ENCODE measurements at regions not wholly inside any gene's neighbourhood (a gene's known extent, or its start where the extent isn't known, plus 50 kb on each side); places are given as distances from the start of the nearest gene placed in this dataset.

DNA sequence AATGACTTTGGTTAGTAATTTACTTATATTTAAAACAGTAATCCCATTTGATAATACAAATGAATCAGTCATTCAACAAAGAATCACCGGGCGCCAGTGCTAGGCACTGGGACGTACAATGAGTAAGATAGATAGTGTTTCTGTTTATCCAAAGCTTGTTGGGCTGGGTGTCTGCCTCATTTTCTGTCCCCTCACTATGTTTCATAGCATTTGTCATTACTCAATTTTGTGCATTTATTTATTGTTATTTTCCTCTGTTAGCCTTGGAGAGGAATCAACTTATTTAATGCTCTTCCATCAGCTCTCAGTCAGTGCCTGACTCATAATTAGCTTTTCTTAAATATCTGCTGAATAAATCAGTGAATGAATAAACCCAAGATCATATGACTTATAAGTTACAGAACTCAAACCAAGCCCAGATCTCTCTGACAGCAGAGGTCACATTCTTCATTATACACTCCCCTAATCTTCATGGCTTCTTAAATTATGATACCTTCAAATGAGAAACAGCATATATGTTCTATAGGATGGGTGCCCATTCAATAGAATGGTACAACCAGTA, 86.2 kb downstream of the TSPAN8 start:
- intact Hi-C loops (cut with DNase I), result no loop called here
- ATAC-seq, result no peak
- no peak for DNase-seq (ENCODE audit: low spot score)

DNA sequence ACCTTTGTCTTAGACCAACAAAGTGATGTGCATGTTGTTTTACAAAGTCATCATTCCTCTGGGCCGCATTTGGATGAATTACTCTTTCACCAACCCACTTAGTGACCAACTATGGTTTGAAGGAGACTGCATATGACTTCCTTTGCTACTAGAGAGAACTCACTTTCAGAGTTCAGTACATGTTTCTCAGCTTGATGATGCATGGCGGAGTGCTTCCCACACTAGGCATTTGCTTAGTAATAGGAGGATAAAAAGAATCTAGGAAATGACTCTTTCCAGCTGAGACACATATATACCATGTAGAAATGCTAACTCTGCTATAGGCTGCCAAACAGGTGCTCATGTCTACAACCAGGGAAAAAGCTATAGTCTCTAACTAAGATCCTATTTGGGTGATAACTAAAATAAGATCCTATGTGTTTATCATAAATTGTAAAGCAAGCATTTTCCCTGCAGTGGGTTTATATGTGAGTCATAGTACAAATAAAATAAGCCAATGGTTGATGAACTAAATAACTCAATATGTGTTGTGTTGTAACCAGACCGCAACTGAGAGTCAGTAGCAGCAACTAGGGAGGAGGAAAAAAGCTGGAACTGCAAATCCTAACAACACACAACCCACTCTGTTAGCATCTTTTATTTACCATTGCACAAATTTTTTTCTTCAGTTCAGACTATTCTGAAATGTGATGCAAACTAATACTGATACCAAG, 87.2 kb downstream of the TSPAN8 start:
- ATAC-seq, result no peak
- DNase-seq (ENCODE audit: low spot score), result no peak
- intact Hi-C loops (cut with DNase I), result no loop called here

DNA sequence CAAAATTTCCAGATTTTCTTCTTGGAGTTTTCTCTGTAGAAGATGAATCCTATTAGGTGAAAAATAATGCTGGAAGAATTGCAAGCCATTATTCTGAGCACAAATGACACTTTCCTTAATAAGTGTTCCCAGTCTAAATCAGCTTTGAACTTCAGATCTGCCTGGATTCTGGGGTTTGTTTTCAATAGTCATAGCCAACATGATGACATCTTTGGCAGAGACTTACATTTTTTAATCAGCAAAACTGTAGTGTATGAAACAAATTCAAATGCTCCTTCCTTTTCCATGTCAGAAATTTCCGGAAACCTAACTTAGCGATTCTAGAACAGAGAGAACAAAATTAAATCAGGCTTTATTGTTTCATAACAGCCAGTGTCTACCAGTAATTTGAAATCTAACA, 88.5 kb downstream of the TSPAN8 start:
- DNase-seq (ENCODE audit: low spot score) (no peak), ATAC-seq (no peak)
- intact Hi-C loops (cut with DNase I), result no loop called here

DNA sequence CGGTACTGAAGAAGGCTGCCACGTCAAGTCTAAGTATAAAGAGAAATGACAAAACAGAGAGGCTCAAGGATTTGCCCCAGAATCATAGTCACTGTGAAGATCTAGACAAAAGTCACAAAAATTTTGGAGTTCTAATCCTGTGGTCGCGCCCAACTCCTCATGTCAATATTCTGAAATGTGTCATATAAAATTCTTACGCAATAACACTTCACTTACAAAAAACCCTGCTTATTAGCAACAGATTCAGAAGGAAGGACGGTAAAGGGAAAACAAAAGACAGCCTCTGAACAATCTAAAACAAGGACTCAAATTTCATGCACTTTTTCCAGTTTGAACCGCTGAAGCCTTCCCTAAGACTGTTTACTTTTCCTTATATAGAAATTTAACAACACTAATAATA, 94.7 kb downstream of the TSPAN8 start:
- DNase-seq (ENCODE audit: low spot score), result no peak
- intact Hi-C loops (cut with DNase I), result no loop called here
- no peak for ATAC-seq

DNA sequence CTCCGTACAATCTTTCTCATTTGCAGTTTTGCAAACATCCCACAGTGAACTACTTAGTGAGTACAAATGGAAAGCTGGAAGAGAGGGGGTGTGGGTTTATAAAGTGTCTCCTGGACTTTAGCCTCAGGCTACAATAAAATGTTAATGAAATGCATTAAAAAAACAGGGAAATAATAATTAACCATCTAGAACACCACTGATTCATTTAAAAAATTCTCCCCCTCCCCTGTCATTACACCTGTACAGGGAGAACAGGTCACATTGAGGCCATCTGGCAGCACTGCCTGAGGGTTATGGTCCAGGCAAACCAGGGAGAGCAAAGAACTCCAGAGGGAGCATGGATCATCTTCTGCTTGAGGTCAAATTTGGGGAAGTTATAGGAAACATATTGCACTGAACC, 96.3 kb downstream of the TSPAN8 start:
- no peak for DNase-seq (ENCODE audit: low spot score)
- intact Hi-C loops (cut with DNase I), result no loop called here
- no peak for ATAC-seq

DNA sequence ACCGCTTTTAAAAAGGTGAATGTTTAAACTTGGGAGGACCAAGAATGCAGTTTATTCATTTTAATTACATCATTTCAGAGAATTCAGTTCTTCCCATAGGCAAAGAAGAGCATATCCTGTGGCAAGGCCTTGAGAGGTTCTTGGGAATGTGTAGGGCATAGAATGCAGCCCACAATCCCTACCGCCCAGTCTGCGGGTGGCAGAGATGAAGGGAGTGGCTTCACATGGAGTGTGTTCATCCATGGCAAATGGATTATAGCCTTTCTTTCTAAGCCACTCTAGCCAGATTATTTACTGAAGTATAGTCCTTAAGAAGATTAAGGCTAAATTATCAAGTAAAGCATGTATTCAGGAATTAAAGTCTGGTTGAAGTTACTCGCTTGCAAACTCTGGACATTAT, 97.4 kb downstream of the TSPAN8 start:
- intact Hi-C loops (cut with DNase I), result no loop called here
- DNase-seq (ENCODE audit: low spot score), result no peak
- no peak for ATAC-seq

DNA sequence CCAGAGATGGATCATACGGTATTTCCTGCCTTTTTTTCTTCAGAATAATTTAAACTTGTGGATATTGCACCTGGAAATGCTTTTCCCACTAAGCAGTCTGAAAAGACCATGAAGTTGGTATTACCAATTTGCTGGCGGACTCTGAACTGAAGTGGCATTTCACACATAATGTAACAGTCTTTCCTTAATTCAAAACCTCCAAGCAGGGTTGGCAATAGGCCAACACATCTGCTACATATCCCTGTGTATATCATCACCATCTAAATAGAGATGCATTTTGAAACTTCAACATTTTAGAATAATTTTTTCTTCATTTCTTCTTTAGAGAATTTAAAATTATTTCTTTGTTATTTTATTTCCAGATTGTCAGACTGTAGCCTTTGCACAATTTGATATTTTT, 100.5 kb downstream of the TSPAN8 start:
- no peak for ATAC-seq

DNA sequence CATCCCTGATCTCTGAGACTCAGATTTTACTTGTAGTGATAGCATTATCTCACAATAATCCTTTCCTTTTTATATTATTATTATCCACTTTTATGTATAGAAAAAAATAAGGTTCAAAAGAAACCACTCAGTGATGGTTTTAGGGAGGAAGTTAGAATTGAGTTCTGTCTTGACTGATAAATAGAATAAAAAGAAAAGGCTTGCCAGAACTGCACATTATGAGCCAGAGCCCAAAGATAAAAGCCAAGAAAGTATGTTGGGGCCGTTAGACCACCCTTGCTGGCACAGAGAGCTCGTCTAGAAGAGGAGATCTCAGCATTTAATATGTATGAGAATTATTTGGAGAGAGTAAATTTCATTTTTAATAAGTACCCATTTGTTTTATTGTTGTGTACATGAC, 103.2 kb downstream of the TSPAN8 start:
- no peak for DNase-seq (ENCODE audit: low spot score)
- intact Hi-C loops (cut with DNase I), result no loop called here
- ATAC-seq, result no peak

More for the DNA sequence above, 100.5 kb downstream of the TSPAN8 start:
- intact Hi-C loops (cut with DNase I), result no loop called here
- DNase-seq (ENCODE audit: low spot score), result no peak

DNA sequence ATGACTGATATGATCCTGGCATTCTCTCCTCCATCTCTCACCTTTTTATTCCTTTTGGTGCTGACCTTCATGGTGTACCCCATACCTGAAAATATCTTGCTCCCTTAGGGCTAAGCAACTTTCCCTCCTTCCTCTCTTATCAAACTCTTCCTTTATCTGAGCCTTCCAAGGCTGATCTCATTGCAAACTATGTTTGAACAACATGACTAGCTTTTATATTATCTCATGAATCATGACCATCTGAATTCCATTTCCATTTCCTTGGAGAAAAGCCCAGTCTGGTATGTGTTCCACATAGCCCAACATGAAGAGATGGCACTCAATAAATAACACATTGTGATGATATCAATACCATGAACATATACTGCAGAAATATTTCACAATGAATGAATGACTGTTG, 111.6 kb downstream of the TSPAN8 start:
- peak; percentile 7 for ATAC-seq
- DNase-seq (ENCODE audit: low spot score), result no peak
- intact Hi-C loops (cut with DNase I), result no loop called here

DNA sequence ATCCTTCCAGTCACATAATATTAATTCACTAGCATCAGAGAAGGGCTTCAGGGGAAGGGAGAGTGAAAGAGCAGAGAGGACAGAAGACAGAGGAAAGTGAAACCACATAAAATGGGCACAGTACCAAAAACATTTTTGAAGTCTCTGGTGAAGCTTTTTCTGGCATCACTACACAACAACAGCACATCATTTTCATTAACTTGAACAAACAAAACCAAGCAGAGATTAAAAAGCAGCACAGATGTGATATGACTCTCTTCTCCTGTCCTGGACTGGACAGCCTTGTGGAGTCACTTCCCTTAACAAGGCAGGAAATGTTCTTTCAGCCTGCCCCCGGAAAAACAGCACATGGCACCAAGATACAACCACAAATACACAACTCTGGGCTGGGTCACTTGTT, 112.0 kb downstream of the TSPAN8 start:
- ATAC-seq, result peak; percentile 91
- intact Hi-C loops (cut with DNase I), result no loop called here
- DNase-seq (ENCODE audit: low spot score), result no peak

DNA sequence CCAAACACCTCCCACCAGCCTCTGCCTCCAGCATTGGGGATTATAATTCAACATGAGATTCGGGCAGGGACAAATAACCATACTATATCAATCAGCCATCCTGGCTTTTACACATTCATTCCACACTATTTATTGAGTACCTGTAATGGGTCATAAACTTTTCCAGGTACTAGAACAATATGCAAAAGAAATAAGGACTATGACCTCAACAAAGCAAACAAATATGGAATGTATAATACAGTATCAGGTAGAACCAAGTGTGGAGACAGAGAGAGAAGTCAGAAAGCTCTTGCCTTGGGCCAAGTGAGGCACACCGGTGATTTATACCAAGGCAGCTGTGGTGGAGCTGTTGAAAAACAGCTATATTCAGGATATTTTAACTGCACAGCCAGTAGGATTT, 116.3 kb downstream of the TSPAN8 start:
- DNase-seq (ENCODE audit: low spot score) (no peak), ATAC-seq (no peak)
- intact Hi-C loops (cut with DNase I), result no loop called here

DNA sequence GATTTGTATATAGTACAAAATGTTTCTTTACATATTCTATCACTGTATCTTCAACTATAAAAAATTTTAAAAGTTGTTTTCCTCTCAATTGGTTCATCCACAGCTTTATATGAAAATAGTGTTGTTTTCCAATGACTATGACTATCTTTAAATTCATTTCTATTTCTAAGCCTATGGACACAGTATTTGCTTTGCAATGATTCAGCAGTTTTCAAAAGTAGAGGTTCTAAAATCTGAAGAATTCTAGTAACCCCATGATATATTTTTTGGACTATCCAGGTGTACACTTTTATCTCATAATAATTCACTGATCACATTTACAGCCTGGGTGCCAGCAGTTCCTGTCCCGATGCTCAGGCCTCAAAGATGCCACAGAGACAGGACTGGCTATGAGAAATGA, 118.4 kb upstream of the PTPRR start:
- no peak for DNase-seq (ENCODE audit: low spot score)
- ATAC-seq, result no peak
- intact Hi-C loops (cut with DNase I), result no loop called here

DNA sequence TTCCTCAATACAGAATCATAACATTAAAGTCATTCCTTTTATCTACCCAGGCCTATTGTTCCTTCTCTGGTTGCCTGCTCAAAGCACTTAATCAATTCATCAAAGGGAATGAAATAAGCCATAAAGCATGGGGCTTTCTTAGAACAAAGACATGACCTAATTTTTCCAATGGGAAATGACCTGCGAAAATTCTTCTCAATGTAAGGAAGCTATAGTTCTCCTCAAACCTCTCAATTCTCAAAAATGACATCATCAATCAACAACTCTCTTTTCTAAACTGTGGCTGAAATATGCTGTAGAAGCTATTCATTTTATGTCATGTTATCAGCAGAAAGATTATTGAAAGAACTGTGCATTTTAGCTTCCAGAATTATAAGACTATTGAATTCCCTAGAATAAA, 116.0 kb upstream of the PTPRR start:
- ATAC-seq (no peak), DNase-seq (ENCODE audit: low spot score) (no peak)
- intact Hi-C loops (cut with DNase I), result no loop called here

DNA sequence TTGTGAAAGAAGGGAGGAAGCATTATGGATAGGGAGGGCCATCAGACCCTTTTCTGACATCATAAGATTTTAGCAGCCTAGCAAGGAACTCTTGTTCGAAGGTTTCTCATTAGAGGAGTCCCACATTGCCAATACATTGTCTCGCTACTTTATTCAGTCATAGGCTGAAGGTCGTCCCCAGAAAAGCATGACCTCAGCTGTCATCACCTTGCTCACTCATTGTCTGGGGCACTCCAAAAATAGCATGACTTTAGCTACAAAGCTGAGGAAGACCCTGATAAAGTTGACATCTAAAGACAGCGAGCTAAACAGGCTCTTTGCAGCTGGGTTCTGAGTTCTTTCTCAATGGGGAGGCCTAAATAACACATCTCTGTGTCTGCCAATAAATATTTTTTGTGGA, 112.4 kb upstream of the PTPRR start:
- intact Hi-C loops (cut with DNase I), result no loop called here
- DNase-seq (ENCODE audit: low spot score) (no peak), ATAC-seq (no peak)

DNA sequence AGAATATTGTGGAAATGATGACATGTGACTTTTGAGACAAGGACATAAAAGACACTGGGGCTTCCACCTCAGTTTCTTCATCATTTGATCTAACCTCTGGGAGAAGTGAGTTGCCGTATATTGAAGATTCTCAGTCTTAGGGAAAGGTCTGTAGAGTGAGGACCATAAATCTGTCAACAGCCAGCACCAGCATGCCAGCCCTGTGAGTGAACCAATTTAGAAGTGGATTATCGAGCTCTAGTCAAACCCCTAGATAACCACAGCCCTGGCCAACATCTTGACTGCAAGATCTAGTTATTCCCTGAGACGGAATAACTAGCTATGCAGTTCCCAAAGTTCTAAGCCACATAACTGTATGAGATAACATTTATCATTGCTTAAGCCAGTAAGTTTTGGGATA, 108.8 kb upstream of the PTPRR start:
- intact Hi-C loops (cut with DNase I), result no loop called here
- ATAC-seq (no peak), DNase-seq (ENCODE audit: low spot score) (no peak)

DNA sequence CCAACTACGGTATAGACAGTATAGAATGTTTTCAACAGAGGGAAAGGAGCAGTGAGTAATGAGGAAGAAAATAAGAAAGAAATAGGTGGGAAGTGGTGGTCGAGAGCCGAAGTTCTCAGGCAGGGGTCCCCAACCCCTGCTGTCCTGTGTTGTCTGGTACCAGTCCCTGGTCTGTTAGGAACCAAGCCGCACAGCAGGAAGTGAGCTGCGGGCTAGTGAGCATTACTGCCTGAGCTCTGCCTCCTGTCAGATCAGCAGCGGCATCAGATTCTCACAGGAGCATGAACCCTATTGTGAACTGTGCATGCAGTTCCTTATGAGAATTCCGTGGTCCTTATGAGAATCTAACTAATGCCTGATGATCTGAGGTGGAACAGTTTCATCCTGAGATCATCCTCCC, 107.3 kb upstream of the PTPRR start:
- ATAC-seq (no peak), DNase-seq (ENCODE audit: low spot score) (no peak)
- intact Hi-C loops (cut with DNase I), result no loop called here

DNA sequence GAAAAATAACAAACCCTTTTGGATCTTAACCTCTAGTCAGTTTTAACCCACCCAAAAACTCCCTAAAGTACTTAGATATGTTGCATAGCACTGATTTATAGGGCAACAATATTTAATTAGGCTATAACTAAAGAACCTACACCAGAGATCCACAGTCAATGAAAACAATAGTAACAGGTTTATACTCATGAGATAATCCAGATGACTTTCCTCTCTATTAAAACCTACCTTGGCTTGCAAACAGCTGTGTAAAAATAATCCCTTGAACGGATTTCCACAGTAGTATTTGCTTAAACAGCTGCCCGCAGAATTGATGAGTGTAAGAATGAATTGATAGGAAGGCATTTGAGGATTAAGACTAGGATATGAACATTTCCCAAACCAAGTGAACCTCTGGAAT, 104.3 kb upstream of the PTPRR start:
- DNase-seq (ENCODE audit: low spot score), result no peak
- no peak for ATAC-seq
- intact Hi-C loops (cut with DNase I), result no loop called here

DNA sequence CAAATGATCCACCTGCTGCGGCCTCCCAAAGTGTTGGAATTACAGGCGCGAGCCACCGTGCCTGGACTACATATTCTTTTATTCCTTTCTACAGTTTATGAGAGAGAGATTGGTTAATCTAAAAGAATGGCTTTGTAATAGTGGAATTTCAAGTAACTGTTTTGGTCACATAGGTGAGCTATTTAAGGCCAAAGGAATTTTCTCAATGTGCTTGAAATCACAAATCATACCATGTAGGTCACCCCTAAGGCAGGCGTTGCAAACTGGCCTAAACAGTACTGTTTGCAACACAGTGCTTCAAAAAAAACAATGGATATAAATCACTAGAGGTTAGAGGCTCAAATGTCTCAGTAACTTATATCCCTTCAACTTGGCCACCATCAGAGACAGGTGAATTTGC, 103.7 kb upstream of the PTPRR start:
- no peak for ATAC-seq
- intact Hi-C loops (cut with DNase I), result no loop called here
- no peak for DNase-seq (ENCODE audit: low spot score)

DNA sequence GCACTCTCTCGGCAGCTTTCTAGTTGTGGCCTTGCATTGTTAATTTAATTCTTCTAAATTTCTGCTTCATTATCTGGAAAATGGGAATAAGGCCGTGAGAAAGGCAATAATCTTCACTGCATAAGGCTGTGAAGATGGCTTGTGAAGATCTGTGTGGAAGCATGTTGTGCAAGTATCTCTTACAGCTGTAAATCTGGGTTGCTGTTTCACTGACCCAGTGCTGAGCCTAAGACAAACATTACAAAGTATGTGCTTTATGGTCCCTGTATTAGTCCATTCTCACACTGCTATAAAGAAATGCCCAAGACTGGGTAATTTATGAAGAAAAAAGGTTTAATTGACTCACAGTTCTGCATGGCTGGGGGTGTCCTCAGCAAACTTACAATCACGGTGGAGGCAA, 101.0 kb upstream of the PTPRR start:
- intact Hi-C loops (cut with DNase I), result no loop called here
- ATAC-seq (no peak), DNase-seq (ENCODE audit: low spot score) (no peak)

DNA sequence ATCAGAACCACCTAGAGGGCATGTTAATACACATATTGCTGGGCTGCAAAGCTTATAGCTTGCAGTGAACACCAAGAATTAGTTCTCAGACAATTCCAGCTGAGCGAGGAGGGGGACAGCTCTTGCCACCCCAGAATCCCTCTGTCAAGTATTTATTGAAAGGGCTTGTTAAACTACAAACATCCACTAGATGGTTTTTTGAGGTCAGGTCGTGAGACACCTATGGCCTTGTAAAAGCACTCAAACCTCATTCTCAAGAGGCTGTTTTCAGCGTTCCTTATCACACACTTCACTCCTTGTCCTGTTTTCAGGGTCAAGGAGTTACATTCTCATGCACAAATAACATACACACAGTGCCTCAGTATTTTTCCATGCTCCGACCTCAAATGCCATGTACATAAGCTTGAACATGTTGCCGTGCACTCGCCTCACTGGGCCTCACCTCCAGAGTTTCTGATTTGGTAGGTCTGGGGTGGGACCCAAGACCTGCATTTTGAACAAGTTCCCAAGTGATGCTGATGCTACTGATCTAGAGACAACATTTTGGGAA, 98.8 kb upstream of the PTPRR start:
- ATAC-seq, result no peak
- intact Hi-C loops (cut with DNase I), result no loop called here
- DNase-seq (ENCODE audit: low spot score), result no peak

DNA sequence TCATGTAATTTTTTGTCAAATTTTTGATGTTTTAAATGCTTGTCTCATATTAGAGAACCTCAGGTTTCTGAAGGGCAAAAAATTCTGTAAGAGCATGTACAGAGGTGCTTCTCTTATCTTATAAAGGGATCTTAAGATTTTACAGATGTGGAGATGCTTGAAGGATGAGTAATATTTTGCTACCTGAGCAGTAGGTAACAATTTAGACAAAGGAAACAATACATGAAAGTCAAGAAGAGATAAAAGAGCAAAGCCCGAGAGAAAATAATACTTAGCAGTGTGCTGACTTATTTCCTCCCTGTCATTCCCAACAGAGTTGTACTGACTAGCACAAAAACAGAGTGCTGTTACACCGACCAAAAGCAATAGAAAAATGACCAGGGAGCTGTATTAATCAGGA, 98.1 kb upstream of the PTPRR start:
- no peak for ATAC-seq
- no peak for DNase-seq (ENCODE audit: low spot score)
- intact Hi-C loops (cut with DNase I), result no loop called here
